ENCODE measurements at regions not wholly inside any gene's neighbourhood (a gene's known extent, or its start where the extent isn't known, plus 50 kb on each side); places are given as distances from the start of the nearest gene placed in this dataset.

DNA sequence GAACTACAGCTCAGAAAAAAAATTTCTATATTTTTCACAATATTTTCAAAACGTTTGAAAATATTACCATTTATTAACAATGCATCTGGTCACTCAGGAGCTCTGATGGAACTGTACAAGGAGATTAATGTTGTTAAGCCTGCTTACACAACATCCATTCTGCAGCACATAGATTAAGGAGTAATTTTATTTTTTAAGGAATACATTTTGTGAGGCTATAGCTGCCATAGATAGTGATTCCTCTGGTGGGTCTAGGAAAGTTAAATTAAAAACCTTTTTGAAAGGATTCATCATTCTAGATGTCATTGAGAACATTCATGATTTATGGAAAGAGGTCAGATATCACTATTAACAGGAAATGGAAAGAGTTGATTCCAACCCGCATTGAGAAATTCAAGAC lies 196.9 kb downstream of the C3orf38 start:
- H3K4me1 ChIP-seq (ENCODE audit: low read length), result no peaks in the 10 kb centered on the region
- no peak overlapping the region for H3K27ac ChIP-seq (ENCODE audit: low read length)
- no peak overlapping the region for H3K9ac ChIP-seq (ENCODE audit: low read length)
- no peaks in the 10 kb centered on the region for H3K27me3 ChIP-seq (ENCODE audit: low read depth, low read length)
- H3K9me3 ChIP-seq (ENCODE audit: insufficient read depth, low read length), result no peaks in the 10 kb centered on the region
- no peak overlapping the region for H3K4me3 ChIP-seq (ENCODE audit: low read length)
- no peaks in the 10 kb centered on the region for H4K20me1 ChIP-seq (ENCODE audit: insufficient read depth, low read length)
- H3K79me2 ChIP-seq (ENCODE audit: low read length), result no peaks in the 10 kb centered on the region
- H3K36me3 ChIP-seq (replicated peaks; ENCODE audit: low read depth, low read length), result no peaks in the 10 kb centered on the region
- no peak overlapping the region for H2AFZ ChIP-seq (ENCODE audit: low read depth, low read length)
- H3K4me2 ChIP-seq (ENCODE audit: low read length), result no peak overlapping the region
- TF ChIP-seq, protein P1, sequence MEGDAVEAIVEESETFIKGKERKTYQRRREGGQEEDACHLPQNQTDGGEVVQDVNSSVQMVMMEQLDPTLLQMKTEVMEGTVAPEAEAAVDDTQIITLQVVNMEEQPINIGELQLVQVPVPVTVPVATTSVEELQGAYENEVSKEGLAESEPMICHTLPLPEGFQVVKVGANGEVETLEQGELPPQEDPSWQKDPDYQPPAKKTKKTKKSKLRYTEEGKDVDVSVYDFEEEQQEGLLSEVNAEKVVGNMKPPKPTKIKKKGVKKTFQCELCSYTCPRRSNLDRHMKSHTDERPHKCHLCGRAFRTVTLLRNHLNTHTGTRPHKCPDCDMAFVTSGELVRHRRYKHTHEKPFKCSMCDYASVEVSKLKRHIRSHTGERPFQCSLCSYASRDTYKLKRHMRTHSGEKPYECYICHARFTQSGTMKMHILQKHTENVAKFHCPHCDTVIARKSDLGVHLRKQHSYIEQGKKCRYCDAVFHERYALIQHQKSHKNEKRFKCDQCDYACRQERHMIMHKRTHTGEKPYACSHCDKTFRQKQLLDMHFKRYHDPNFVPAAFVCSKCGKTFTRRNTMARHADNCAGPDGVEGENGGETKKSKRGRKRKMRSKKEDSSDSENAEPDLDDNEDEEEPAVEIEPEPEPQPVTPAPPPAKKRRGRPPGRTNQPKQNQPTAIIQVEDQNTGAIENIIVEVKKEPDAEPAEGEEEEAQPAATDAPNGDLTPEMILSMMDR (IDR thresholded peaks at IDR 0.05; ENCODE audit: low read depth, low read length), result no peak
- TF ChIP-seq EZH2phosphoT487 (IDR thresholded peaks at IDR 0.05; ENCODE audit: low read depth), result no peak

DNA sequence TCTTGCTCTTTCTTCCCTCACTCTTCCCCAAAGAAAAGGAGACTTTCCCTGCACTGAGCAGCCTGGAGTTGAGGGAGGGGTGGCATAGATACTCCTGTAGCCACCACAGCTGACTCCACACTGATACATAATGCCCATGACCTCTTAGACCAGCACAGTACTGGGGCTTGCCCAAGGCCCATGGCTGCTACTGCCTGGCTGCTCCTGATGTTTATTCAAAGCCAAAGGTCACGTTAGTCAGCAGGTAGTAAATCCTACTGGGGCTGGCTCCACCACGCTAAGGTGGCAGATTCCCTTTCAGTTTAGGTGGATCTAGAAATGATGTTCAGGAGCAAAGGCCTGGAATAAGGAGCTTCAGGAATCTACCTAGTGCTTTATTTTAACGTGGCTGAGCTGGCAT lies 212.7 kb downstream of the C3orf38 start:
- no peak overlapping the region for H3K27ac ChIP-seq (ENCODE audit: low read length)
- no peak overlapping the region for H2AFZ ChIP-seq (ENCODE audit: low read depth, low read length)
- H3K27me3 ChIP-seq (ENCODE audit: low read depth, low read length), result no peaks in the 10 kb centered on the region
- no peaks in the 10 kb centered on the region for H3K4me1 ChIP-seq (ENCODE audit: low read length)
- H3K9ac ChIP-seq (ENCODE audit: low read length), result no peak overlapping the region
- H3K9me3 ChIP-seq (ENCODE audit: insufficient read depth, low read length), result no peaks in the 10 kb centered on the region
- no peaks in the 10 kb centered on the region for H4K20me1 ChIP-seq (ENCODE audit: insufficient read depth, low read length)
- no peak for TF ChIP-seq EZH2phosphoT487 (IDR thresholded peaks at IDR 0.05; ENCODE audit: low read depth)
- TF ChIP-seq, protein P1 (IDR thresholded peaks at IDR 0.05; ENCODE audit: low read depth, low read length), result no peak
- H3K79me2 ChIP-seq (ENCODE audit: low read length), result no peaks in the 10 kb centered on the region
- H3K4me2 ChIP-seq (ENCODE audit: low read length), result no peak overlapping the region
- H3K36me3 ChIP-seq (replicated peaks; ENCODE audit: low read depth, low read length), result no peaks in the 10 kb centered on the region
- no peak overlapping the region for H3K4me3 ChIP-seq (ENCODE audit: low read length)

DNA sequence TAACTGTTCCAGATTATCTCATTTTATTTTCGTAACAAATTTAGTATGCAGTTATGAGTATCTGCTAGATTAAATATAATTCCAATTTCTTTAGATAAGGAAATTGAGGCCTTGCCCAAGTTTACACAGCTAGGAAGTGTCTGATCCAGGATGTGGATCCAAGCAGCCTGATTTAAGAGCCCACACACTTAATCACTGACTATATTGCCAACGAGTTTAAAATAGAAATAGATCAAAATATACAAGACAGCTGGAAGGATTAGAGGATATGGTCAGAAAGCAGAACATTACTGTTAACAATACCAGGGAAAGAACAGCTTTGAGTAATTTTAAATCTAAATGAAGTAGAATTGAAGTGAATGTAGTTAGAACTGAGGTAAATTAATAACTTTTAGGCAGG lies 215.2 kb downstream of the C3orf38 start:
- H3K4me1 ChIP-seq (ENCODE audit: low read length), result no peaks in the 10 kb centered on the region
- no peaks in the 10 kb centered on the region for H4K20me1 ChIP-seq (ENCODE audit: insufficient read depth, low read length)
- H2AFZ ChIP-seq (ENCODE audit: low read depth, low read length), result no peak overlapping the region

DNA sequence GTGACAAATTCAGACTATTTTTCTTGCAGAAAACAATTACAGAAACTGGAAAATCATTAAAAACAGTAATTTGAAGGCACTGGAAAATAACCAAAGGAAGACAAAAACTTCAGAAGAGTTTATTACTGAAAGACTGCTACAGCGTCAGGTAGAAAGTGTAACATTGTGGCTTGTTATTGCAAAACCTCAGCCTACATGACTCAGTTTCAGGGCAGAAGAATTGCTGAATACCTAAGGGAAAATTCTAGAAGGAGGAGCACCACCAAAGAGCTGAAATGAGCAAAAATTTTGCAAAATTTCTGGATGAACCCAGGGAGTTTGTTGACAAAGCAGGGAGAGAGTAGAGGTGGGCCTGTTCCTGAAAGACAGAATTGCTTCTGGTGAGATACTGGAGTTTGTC lies 219.6 kb downstream of the C3orf38 start:
- no peaks in the 10 kb centered on the region for H3K36me3 ChIP-seq (replicated peaks; ENCODE audit: low read depth, low read length)
- H3K4me3 ChIP-seq (ENCODE audit: low read length), result no peak overlapping the region
- H3K4me1 ChIP-seq (ENCODE audit: low read length), result no peaks in the 10 kb centered on the region
- H2AFZ ChIP-seq (ENCODE audit: low read depth, low read length), result no peak overlapping the region
- no peaks in the 10 kb centered on the region for H3K79me2 ChIP-seq (ENCODE audit: low read length)
- H3K9ac ChIP-seq (ENCODE audit: low read length), result no peak overlapping the region
- no peak for TF ChIP-seq EZH2phosphoT487 (IDR thresholded peaks at IDR 0.05; ENCODE audit: low read depth)
- TF ChIP-seq, protein P1 (IDR thresholded peaks at IDR 0.05; ENCODE audit: low read depth, low read length), result no peak
- no peak overlapping the region for H3K4me2 ChIP-seq (ENCODE audit: low read length)
- no peaks in the 10 kb centered on the region for H4K20me1 ChIP-seq (ENCODE audit: insufficient read depth, low read length)
- H3K27ac ChIP-seq (ENCODE audit: low read length), result no peak overlapping the region
- no peaks in the 10 kb centered on the region for H3K9me3 ChIP-seq (ENCODE audit: insufficient read depth, low read length)
- H3K27me3 ChIP-seq (ENCODE audit: low read depth, low read length), result no peaks in the 10 kb centered on the region

More for the DNA sequence above, 215.2 kb downstream of the C3orf38 start:
- Histone ChIP-seq H3K27ac (ENCODE audit: low read length) (no peak overlapping the region), H3K4me2 (ENCODE audit: low read length) (no peak overlapping the region), H3K9me3 (ENCODE audit: insufficient read depth, low read length) (no peaks in the 10 kb centered on the region), H3K27me3 (ENCODE audit: low read depth, low read length) (no peaks in the 10 kb centered on the region), H3K4me3 (ENCODE audit: low read length) (no peak overlapping the region), H3K79me2 (ENCODE audit: low read length) (no peaks in the 10 kb centered on the region), H3K36me3 (replicated peaks; ENCODE audit: low read depth, low read length) (no peaks in the 10 kb centered on the region), H3K9ac (ENCODE audit: low read length) (no peak overlapping the region)
- no peak for TF ChIP-seq EZH2phosphoT487 (IDR thresholded peaks at IDR 0.05; ENCODE audit: low read depth)
- TF ChIP-seq, protein P1 (IDR thresholded peaks at IDR 0.05; ENCODE audit: low read depth, low read length), result no peak

Measured in OCI-LY3 (cell line).